NCI-H82 (cell line): ENCODE measurements at regions not wholly inside any gene's neighbourhood (a gene's known extent, or its start where the extent isn't known, plus 50 kb on each side); places are given as distances from the start of the nearest gene placed in this dataset.
"Not testable (repeated sequence)": the region's sequence is repeated elsewhere in the genome, so short reads cannot be mapped to it uniquely, and the experiment has no call there.

ENCODE experiments used
- DNase-seq: peaks from one replicate; lab custom pipeline; 2025; lab: John Stamatoyannopoulos, UW

- no peak for DNase-seq
These were observed 412.5 kb upstream of the KLHL4 start for GRCh38 chrX:87105131-87105530.

GRCh38 chrX:87110142-87110541 is 407.5 kb upstream of the KLHL4 start:
- no peak for DNase-seq

GRCh38 chrX:87140800-87141483 is 376.7 kb upstream of the KLHL4 start:
- no peak for DNase-seq

DNA sequence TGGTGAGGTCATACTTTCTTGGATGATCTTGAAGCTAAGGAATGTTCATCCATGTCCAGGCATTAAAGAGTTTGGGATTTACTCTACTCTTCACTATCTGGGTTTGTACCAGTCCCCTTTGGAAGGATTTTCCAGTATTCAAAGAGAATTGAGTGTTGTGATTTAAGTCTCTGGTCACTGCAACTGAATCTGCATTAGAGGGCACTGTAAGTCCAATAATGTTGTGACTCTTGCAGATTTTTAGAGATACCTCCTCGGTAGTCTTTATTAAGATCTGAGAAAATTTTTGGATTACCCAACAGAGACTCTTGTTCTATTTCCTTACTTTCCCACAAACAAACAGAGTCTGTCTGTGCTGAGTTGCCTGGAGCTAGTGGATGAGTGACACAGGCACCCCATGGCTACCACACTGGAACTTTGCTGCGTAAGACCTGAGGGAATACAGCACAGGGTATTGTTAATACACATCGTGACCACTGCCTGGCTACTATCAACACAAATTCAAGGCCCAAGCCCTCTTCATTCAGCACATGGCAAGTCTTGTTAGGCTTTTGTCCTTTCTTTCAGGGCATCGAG is 357.1 kb upstream of the KLHL4 start:
- DNase-seq: no peak

DNA sequence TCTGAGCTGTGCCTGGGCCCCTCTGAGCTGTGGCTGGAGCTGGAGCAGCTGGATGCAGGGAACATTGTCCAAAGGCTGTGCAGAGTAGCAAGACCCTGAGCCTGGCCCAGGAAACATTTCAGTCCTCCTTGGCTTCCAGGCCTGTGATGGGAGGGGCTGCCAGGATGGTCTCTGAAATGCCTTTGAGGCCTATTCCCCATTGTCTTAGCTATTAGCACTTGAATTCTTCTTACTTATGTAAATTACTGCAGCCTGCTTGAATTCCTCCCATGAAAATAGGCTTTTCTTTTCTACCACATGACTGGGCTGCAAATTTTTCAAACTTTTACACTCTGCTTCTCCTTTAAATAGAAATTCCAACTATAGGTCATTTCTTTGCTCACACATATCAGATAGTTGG is 349.8 kb upstream of the KLHL4 start:
- no peak for DNase-seq

DNA sequence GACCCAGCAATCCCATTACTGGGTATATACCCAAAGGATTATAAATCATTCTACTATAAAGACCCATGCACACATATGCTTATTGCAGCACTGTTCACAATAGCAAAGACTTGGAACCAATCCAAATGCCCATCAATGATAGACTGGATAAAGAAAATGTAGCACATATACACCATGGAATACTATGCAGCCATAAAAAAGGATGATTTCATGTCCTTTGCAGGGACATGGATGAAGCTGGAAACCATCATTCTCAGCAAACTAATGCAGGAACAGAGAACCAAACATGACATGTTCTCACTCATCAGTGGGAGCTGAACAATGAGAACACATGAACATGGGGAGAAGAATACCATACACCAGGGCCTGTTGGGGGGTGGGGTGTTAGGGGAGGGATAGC is 339.6 kb upstream of the KLHL4 start:
- not testable (repeated sequence) for DNase-seq
